GM12878 (cell line): ENCODE measurements at regions not wholly inside any gene's neighbourhood (a gene's known extent, or its start where the extent isn't known, plus 50 kb on each side); places are given as distances from the start of the nearest gene placed in this dataset.
A peak's percentile ranks its signal among the peaks of the same experiment; 100 is the strongest.

Experiments
- BACH1 ChIP-seq: fragments of 450-650 bp; IDR thresholded peaks from 2 replicates; pipeline ENCODE4 v1.6.1; 2017; ENCODE audit warnings: mild to moderate bottlenecking, borderline replicate concordance
- EP300 ChIP-seq, 2 experiments: fragments of 150-350 bp in 1 of 2; IDR thresholded peaks; 2 replicates each; pipeline ENCODE4 v1.6.1; 2011 to 2012; ENCODE audit warnings: low read depth in 2 of 2, low read length in 2 of 2, borderline replicate concordance in 1 of 2, improper control_type of control experiment in 1 of 2, inconsistent platforms in 1 of 2; ENCODE audit not compliant: control insufficient read depth in 1 of 2
- POLR2AphosphoS5 ChIP-seq: IDR thresholded peaks from 2 replicates; pipeline ENCODE4 v1.6.1; 2011; ENCODE audit warnings: mild to moderate bottlenecking, low read length, inconsistent platforms
- SMC3 ChIP-seq: IDR thresholded peaks from 2 replicates; pipeline ENCODE4 v1.6.1; 2011; ENCODE audit warnings: low read length, improper control_type of control experiment, borderline replicate concordance

GRCh38 chr14:78005325-78005724 lies 164.8 kb upstream of the NRXN3 start:
- TF ChIP-seq BACH1 = no peak
- TF ChIP-seq SMC3 = no peak
- TF ChIP-seq EP300 (IDR thresholded peaks at IDR 0.05; ENCODE audit: borderline replicate concordance in 1 of 2, control insufficient read depth in 1 of 2, low read depth in 2 of 2, low read length in 2 of 2) = peak in 1 of 2 experiments; percentile 23; a peak in 1 of 4 replicates
- TF ChIP-seq POLR2AphosphoS5 = no peak
